Neural progenitor cell (in vitro differentiated cells): ENCODE measurements at regions not wholly inside any gene's neighbourhood (a gene's known extent, or its start where the extent isn't known, plus 50 kb on each side); places are given as distances from the start of the nearest gene placed in this dataset.

Experiments used
- DNase-seq: peaks from one replicate; pipeline ENCODE4 v3.0.0-alpha.2; 2016; ENCODE audit warnings: low spot score
- H2AFZ ChIP-seq: fragments of 200-600 bp; sonication (generic); replicated peaks from 2 replicates; pipeline ENCODE4 v1.6.1; 2016; ENCODE audit warnings: antibody characterized with exemption
- H3F3A ChIP-seq: fragments of 200-600 bp; sonication (generic); 2 replicates; pipeline ENCODE4 v1.6.1; 2016; ENCODE audit warnings: antibody characterized with exemption, low read depth
- H3K27ac ChIP-seq: fragments of 200-600 bp; sonication (generic); 2 replicates; pipeline ENCODE4 v1.5.1; 2016; ENCODE audit warnings: mild to moderate bottlenecking
- H3K27me3 ChIP-seq: fragments of 200-600 bp; sonication (generic); 2 replicates; pipeline ENCODE4 v1.6.1; 2016; ENCODE audit warnings: mild to moderate bottlenecking, moderate library complexity
- H3K36me3 ChIP-seq: fragments of 200-600 bp; sonication (generic); 2 replicates; pipeline ENCODE4 v1.5.1; 2016
- H3K4me1 ChIP-seq: fragments of 200-600 bp; sonication (generic); 2 replicates; pipeline ENCODE4 v1.6.1; 2016; ENCODE audit warnings: mixed run types
- H3K4me2 ChIP-seq: fragments of 200-600 bp; sonication (generic); 2 replicates; pipeline ENCODE4 v1.6.1; 2016
- H3K4me3 ChIP-seq: fragments of 200-600 bp; sonication (generic); 2 replicates; pipeline ENCODE4 v1.5.1; 2016
- H3K79me2 ChIP-seq: fragments of 200-600 bp; sonication (generic); 2 replicates; pipeline ENCODE4 v1.6.1; 2016; ENCODE audit warnings: low read depth
- H3K9ac ChIP-seq: fragments of 200-600 bp; sonication (generic); 2 replicates; pipeline ENCODE4 v1.6.1; 2016
- H3K9me3 ChIP-seq: fragments of 200-600 bp; sonication (generic); 2 replicates; pipeline ENCODE4 v1.5.1; 2016; ENCODE audit warnings: low read depth
- H4K20me1 ChIP-seq: fragments of 200-600 bp; sonication (generic); 2 replicates; pipeline ENCODE4 v1.6.1; 2016; ENCODE audit warnings: low read depth
- H3K27ac Mint-ChIP-seq: 3 replicates; pipeline ENCODE4 v1.8.0; 2021; ENCODE audit warnings: mixed read lengths
- H3K27me3 Mint-ChIP-seq: 2 replicates; pipeline ENCODE4 v1.8.0; 2022; ENCODE audit warnings: low read depth, mild to moderate bottlenecking, inconsistent platforms, moderate library complexity, mixed read lengths; ENCODE audit not compliant: insufficient read depth
- H3K36me3 Mint-ChIP-seq: 3 replicates; pipeline ENCODE4 v1.8.0; 2021; ENCODE audit warnings: mixed read lengths
- H3K4me1 Mint-ChIP-seq: 3 replicates; pipeline ENCODE4 v1.8.0; 2021; ENCODE audit warnings: mixed read lengths
- H3K4me3 Mint-ChIP-seq: 3 replicates; pipeline ENCODE4 v1.8.0; 2021; ENCODE audit warnings: mild to moderate bottlenecking, moderate library complexity, mixed read lengths
- H3K9me3 Mint-ChIP-seq: 3 replicates; pipeline ENCODE4 v1.8.0; 2020; ENCODE audit warnings: mixed read lengths
- EZH2 ChIP-seq: fragments of 200-600 bp; sonication (generic); IDR thresholded peaks from 2 replicates; pipeline ENCODE4 v1.6.1; 2017; ENCODE audit warnings: antibody characterized with exemption, mild to moderate bottlenecking, moderate library complexity
- EZH2phosphoT487 ChIP-seq: fragments of 200-600 bp; sonication (generic); IDR thresholded peaks from 2 replicates; pipeline ENCODE4 v1.6.1; 2017; ENCODE audit warnings: antibody characterized with exemption
- TF ChIP-seq, protein P1 (sequence below): fragments of 200-600 bp; sonication (generic); IDR thresholded peaks from 2 replicates; pipeline ENCODE4 v1.5.1; 2017; ENCODE audit warnings: antibody characterized with exemption, mild to moderate bottlenecking

DNA sequence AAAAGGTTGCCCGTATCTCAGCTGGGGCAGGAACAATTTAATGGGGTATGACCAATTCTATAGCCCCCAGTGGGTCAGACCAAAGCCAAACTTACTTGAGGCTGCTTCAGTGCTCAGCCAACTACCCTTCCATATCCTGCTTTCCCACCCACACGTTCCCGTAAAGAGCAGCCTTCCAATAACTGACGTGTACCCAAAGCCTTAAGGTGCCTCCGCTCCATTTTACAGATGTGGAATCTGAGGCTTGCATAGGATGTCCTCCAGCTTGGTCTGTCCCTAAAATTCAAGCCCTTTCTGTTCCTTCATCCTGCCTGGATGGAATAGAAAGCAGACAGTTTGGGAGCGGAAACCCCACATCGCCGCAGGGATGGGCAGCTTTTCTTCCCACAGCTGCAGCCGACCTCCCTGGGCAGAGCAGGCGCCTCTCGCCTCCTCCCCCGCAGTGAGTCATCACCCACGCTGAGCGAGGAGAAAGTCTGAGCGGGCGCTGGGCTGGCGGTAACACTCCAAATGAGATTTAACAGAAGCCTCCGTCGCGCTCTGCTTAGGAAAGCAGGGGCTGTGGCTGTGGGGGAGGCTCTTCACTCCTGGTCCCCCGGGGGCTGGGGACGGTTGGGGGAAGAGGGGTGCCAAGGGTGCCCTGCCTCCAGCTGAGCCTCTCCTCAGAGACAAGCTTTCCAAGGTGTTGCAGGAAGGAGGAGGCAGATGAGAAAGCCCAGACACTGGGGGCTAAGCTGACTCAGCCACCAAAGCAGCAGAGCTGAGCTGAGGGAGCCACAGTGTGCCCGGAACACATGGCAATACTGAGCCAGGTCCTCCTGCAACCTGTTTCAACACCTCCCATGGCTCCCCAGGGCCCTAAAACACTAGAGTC is 57.8 kb upstream of the HRH1 start:
- peak overlapping the region; percentile 64 for H3K4me3 Mint-ChIP-seq
- Histone ChIP-seq H4K20me1 (no peaks in the 10 kb centered on the region), H3K4me3 (peak overlapping the region; percentile 31), H3K79me2 (no peaks in the 10 kb centered on the region), H2AFZ (peak overlapping the region; percentile 64), H3F3A (no peaks in the 10 kb centered on the region), H3K9ac (no peak overlapping the region), H3K9me3 (no peaks in the 10 kb centered on the region), H3K4me1 (no peaks in the 10 kb centered on the region), H3K4me2 (peak overlapping the region; percentile 72), H3K27ac (no peak overlapping the region), H3K27me3 (peaks cover 16% of the 10 kb centered on the region), H3K36me3 (no peaks in the 10 kb centered on the region)
- H3K4me1 Mint-ChIP-seq: peaks cover 26% of the 10 kb centered on the region
- no peak overlapping the region for H3K27ac Mint-ChIP-seq
- H3K27me3 Mint-ChIP-seq: peaks cover 9% of the 10 kb centered on the region
- TF ChIP-seq EZH2 (no peak), EZH2phosphoT487 (no peak)
- TF ChIP-seq, protein P1, sequence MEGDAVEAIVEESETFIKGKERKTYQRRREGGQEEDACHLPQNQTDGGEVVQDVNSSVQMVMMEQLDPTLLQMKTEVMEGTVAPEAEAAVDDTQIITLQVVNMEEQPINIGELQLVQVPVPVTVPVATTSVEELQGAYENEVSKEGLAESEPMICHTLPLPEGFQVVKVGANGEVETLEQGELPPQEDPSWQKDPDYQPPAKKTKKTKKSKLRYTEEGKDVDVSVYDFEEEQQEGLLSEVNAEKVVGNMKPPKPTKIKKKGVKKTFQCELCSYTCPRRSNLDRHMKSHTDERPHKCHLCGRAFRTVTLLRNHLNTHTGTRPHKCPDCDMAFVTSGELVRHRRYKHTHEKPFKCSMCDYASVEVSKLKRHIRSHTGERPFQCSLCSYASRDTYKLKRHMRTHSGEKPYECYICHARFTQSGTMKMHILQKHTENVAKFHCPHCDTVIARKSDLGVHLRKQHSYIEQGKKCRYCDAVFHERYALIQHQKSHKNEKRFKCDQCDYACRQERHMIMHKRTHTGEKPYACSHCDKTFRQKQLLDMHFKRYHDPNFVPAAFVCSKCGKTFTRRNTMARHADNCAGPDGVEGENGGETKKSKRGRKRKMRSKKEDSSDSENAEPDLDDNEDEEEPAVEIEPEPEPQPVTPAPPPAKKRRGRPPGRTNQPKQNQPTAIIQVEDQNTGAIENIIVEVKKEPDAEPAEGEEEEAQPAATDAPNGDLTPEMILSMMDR: no peak
- DNase-seq: peak; percentile 57
- H3K9me3 Mint-ChIP-seq: no peaks in the 10 kb centered on the region
- no peaks in the 10 kb centered on the region for H3K36me3 Mint-ChIP-seq

DNA sequence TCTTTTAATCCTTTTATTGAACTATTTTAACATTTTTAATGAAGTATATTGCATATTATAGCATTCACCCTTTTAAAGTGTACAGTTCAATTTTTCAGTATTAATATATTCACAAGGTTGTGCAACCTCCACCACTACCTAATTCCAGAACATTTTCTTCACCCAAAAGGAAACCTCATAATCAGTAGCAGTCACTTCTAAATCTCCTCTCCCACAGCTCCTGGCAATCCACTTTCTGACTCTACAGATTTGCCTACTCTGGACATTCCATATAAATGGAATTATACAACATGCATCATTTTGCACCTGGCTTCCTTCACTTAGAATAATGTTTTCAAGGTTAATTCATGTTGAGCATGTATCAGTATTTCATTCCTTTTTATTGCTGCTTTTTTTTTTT is 55.0 kb upstream of the HRH1 start:
- Histone ChIP-seq H4K20me1 (no peaks in the 10 kb centered on the region), H3K9me3 (no peaks in the 10 kb centered on the region), H2AFZ (no peak overlapping the region), H3K9ac (no peak overlapping the region), H3K4me3 (no peak overlapping the region), H3K4me2 (no peak overlapping the region), H3K27me3 (peaks cover 16% of the 10 kb centered on the region), H3K36me3 (no peaks in the 10 kb centered on the region), H3K79me2 (no peaks in the 10 kb centered on the region), H3F3A (no peaks in the 10 kb centered on the region), H3K27ac (no peak overlapping the region), H3K4me1 (no peaks in the 10 kb centered on the region)
- peaks cover 11% of the 10 kb centered on the region for H3K27me3 Mint-ChIP-seq
- H3K4me3 Mint-ChIP-seq: no peak overlapping the region
- H3K9me3 Mint-ChIP-seq: peaks cover 13% of the 10 kb centered on the region
- DNase-seq: no peak
- H3K27ac Mint-ChIP-seq: no peak overlapping the region
- H3K36me3 Mint-ChIP-seq: no peaks in the 10 kb centered on the region
- peaks cover 17% of the 10 kb centered on the region for H3K4me1 Mint-ChIP-seq
- TF ChIP-seq, protein P1: no peak
- TF ChIP-seq EZH2phosphoT487 (no peak), EZH2 (no peak)
